C4-2B (cell line): ENCODE measurements at regions not wholly inside any gene's neighbourhood (a gene's known extent, or its start where the extent isn't known, plus 50 kb on each side); places are given as distances from the start of the nearest gene placed in this dataset.

Experiments used
- ZFX ChIP-seq: fragments of 450-650 bp; IDR thresholded peaks from 2 replicates; pipeline ENCODE4 v1.6.1; 2017
- TF ChIP-seq, protein P1 (sequence below): fragments of 450-650 bp; conservative IDR thresholded peaks from 2 replicates; pipeline ENCODE4 v1.5.1; 2017; ENCODE audit warnings: mild to moderate bottlenecking

DNA sequence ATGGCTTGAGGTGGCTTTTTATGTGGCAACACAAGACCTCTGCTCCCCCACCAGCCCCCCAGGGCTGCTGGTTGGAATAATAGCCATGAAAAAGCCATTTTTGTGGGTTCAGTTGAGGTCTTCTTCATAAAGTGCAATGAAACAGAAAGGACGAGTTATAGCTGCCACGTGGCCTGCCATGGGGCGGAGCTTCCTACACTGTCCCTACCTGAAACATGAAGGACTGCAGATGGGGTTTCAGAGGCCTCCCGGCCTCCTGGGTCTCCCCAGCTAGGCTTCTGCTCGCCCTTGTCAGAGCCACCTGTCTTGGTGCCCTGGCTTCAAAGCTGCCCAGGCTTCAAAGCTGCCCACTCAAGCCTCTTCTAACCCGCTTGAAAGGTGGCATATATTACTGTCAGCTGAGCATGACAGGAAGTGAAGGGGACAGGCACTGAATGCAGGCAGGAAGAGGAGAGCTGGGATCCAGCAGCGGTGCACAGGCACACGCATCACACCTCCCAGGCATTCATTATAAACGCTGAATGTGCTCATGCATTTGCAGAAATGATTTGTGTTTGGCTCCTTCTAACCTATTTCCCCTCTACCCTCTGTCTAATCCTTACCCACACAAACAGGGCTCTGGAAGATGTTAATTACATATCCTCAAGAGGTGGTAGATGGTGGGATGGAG is 245.9 kb upstream of the PODXL start:
- TF ChIP-seq, protein P1, sequence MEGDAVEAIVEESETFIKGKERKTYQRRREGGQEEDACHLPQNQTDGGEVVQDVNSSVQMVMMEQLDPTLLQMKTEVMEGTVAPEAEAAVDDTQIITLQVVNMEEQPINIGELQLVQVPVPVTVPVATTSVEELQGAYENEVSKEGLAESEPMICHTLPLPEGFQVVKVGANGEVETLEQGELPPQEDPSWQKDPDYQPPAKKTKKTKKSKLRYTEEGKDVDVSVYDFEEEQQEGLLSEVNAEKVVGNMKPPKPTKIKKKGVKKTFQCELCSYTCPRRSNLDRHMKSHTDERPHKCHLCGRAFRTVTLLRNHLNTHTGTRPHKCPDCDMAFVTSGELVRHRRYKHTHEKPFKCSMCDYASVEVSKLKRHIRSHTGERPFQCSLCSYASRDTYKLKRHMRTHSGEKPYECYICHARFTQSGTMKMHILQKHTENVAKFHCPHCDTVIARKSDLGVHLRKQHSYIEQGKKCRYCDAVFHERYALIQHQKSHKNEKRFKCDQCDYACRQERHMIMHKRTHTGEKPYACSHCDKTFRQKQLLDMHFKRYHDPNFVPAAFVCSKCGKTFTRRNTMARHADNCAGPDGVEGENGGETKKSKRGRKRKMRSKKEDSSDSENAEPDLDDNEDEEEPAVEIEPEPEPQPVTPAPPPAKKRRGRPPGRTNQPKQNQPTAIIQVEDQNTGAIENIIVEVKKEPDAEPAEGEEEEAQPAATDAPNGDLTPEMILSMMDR = no peak
- no peak for TF ChIP-seq ZFX
